ENCODE measurements at regions not wholly inside any gene's neighbourhood (a gene's known extent, or its start where the extent isn't known, plus 50 kb on each side); places are given as distances from the start of the nearest gene placed in this dataset.
"Not testable (repeated sequence)": the region's sequence is repeated elsewhere in the genome, so short reads cannot be mapped to it uniquely, and the experiment has no call there.

- Histone ChIP-seq H3K36me3 (no peaks in the 10 kb centered on the region; the same call in 1 of the 2 replicates), H3K27me3 (replicated peaks) (no peaks in the 10 kb centered on the region), H3K9me3 (replicated peaks) (no peaks in the 10 kb centered on the region), H3K4me3 (no peak overlapping the region), H3K27ac (no peak overlapping the region), H3K4me1 (replicated peaks) (no peaks in the 10 kb centered on the region)
- DNase-seq (ENCODE audit: low read depth in 1 of 2, low spot score in 2 of 2): no peak
Measured at GRCh38 chr1:245056913-245057312, 97.9 kb upstream of the KIF26B start.

- not testable (repeated sequence) for H3K27ac ChIP-seq; H3K4me1 ChIP-seq (replicated peaks); H3K9me3 ChIP-seq (replicated peaks); H3K4me3 ChIP-seq; H3K36me3 ChIP-seq; H3K27me3 ChIP-seq (replicated peaks); DNase-seq (ENCODE audit: low read depth in 1 of 2, low spot score in 2 of 2)
Measured at GRCh38 chr1:245056296-245056695, 98.5 kb upstream of the KIF26B start.

DNA sequence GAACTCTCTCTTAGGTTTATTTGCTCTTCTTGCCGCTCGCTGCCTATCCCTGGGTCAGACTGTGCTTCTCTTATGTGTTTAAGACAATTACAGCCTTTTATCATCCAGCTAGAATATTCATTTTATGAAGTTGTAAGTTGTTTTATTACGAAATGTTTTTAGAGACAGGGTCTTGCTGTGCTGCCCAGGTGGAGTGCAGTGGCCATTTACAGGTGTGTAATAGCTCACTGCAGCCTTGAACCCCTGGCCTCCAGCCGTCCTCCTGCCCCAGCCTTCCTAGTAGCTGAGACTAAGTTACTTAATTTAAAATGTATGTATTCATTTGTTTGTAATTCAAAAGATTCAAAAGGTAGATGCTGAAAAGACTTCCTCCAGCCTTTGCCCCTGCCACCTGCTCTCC lies 99.0 kb upstream of the KIF26B start:
- no peak overlapping the region for H3K4me3 ChIP-seq
- no peaks in the 10 kb centered on the region for H3K4me1 ChIP-seq (replicated peaks)
- no peaks in the 10 kb centered on the region for H3K9me3 ChIP-seq (replicated peaks)
- no peaks in the 10 kb centered on the region; the same call in 1 of the 2 replicates for H3K36me3 ChIP-seq
- no peak for DNase-seq (ENCODE audit: low read depth in 1 of 2, low spot score in 2 of 2)
- H3K27ac ChIP-seq: no peak overlapping the region
- H3K27me3 ChIP-seq (replicated peaks): no peaks in the 10 kb centered on the region

DNA sequence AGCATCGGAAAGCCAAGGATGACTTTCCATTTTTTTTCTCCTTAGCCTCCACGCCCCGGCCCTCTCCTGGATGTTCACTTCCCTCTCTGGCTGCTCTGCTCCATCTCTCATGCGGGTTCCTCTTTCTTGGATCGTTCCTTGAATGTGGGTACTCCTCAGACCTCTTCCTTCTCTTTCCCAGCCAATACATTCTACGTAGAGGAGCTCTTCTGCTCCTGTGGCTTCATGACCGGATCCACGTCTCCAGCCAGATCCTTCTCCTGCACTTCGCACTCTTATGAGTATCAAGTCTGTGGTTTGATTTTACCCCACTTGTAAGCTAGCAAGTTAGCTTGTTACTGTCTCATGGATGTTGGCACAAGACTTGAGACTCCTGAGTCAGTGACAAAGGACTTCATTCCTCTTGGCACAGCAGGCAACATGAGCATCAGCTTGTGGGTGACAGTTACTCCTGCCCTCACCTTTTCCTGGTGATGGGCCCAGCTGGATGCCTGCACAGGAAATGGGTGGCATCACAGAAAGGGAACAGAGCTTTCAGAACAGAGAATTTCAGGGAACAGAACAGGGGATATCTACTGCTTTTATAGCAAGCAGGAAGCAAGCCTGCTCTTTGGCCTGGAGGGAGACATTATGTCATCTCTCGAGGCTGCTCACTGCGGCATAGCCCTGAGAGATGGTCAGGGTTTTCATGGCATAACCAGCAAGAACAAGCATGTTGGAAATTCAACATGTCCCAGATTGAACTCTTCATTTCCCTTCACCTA lies 100.1 kb upstream of the KIF26B start:
- Histone ChIP-seq H3K27ac (no peak overlapping the region), H3K36me3 (no peaks in the 10 kb centered on the region; the same call in 1 of the 2 replicates), H3K4me1 (replicated peaks) (no peaks in the 10 kb centered on the region), H3K4me3 (no peak overlapping the region), H3K27me3 (replicated peaks) (no peaks in the 10 kb centered on the region), H3K9me3 (replicated peaks) (no peaks in the 10 kb centered on the region)
- DNase-seq (ENCODE audit: low read depth in 1 of 2, low spot score in 2 of 2): no peak

GRCh38 chr1:245054105-245054504 lies 100.7 kb upstream of the KIF26B start:
- Histone ChIP-seq H3K27ac (no peak overlapping the region), H3K36me3 (no peaks in the 10 kb centered on the region; the same call in 1 of the 2 replicates), H3K4me1 (replicated peaks) (no peaks in the 10 kb centered on the region), H3K27me3 (replicated peaks) (no peaks in the 10 kb centered on the region), H3K4me3 (no peak overlapping the region), H3K9me3 (replicated peaks) (no peaks in the 10 kb centered on the region)
- no peak for DNase-seq (ENCODE audit: low read depth in 1 of 2, low spot score in 2 of 2)

DNA sequence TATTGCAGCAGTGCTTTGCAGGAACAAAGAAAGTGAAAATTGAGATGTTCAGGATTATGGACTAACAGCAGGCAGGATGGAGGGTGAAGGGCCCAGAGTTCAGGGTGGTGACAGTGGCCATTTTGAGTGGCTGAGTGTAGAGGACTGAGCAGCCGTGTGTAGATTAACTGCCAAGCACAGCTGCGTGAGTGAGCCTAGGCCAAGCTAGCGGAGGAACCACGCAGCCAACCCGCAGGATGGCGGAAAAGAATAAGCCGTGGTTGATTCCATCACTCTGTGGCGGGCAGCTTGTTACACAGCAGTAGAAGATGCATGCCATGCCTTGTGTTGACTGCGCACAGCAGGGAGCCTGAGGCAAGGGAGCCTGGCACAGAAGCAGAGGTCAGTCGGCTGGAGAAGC lies 102.5 kb upstream of the KIF26B start:
- Histone ChIP-seq H3K27ac (no peak overlapping the region), H3K4me1 (replicated peaks) (no peaks in the 10 kb centered on the region), H3K4me3 (no peak overlapping the region), H3K9me3 (replicated peaks) (no peaks in the 10 kb centered on the region), H3K27me3 (replicated peaks) (no peaks in the 10 kb centered on the region), H3K36me3 (no peaks in the 10 kb centered on the region)
- DNase-seq (ENCODE audit: low read depth in 1 of 2, low spot score in 2 of 2): no peak

GRCh38 chr1:245051349-245052221 lies 103.2 kb upstream of the KIF26B start:
- DNase-seq (ENCODE audit: low read depth in 1 of 2, low spot score in 2 of 2): no peak
- Histone ChIP-seq H3K36me3 (no peaks in the 10 kb centered on the region), H3K4me3 (no peak overlapping the region), H3K27me3 (replicated peaks) (no peaks in the 10 kb centered on the region), H3K27ac (no peak overlapping the region), H3K4me1 (replicated peaks) (no peaks in the 10 kb centered on the region), H3K9me3 (replicated peaks) (no peaks in the 10 kb centered on the region)

- no peak for DNase-seq (ENCODE audit: low read depth in 1 of 2, low spot score in 2 of 2)
- Histone ChIP-seq H3K9me3 (replicated peaks) (no peaks in the 10 kb centered on the region), H3K4me3 (no peak overlapping the region), H3K4me1 (replicated peaks) (peaks cover 7% of the 10 kb centered on the region; the same call in 1 of the 2 replicates), H3K27ac (no peak overlapping the region), H3K36me3 (no peaks in the 10 kb centered on the region), H3K27me3 (replicated peaks) (no peaks in the 10 kb centered on the region)
Measured at GRCh38 chr1:245046769-245047168, 108.0 kb upstream of the KIF26B start.

GRCh38 chr1:245046315-245046714 lies 108.5 kb upstream of the KIF26B start:
- Histone ChIP-seq H3K36me3 (no peaks in the 10 kb centered on the region), H3K27ac (no peak overlapping the region), H3K4me3 (no peak overlapping the region), H3K4me1 (replicated peaks) (peaks cover 7% of the 10 kb centered on the region; the same call in 1 of the 2 replicates), H3K27me3 (replicated peaks) (no peaks in the 10 kb centered on the region), H3K9me3 (replicated peaks) (no peaks in the 10 kb centered on the region)
- DNase-seq (ENCODE audit: low read depth in 1 of 2, low spot score in 2 of 2): no peak

- H3K4me1 ChIP-seq (replicated peaks): peaks cover 7% of the 10 kb centered on the region; the same call in 1 of the 2 replicates
- H3K4me3 ChIP-seq: no peak overlapping the region
- H3K27me3 ChIP-seq (replicated peaks): no peaks in the 10 kb centered on the region
- H3K36me3 ChIP-seq: no peaks in the 10 kb centered on the region
- H3K27ac ChIP-seq: no peak overlapping the region
- no peaks in the 10 kb centered on the region for H3K9me3 ChIP-seq (replicated peaks)
- no peak for DNase-seq (ENCODE audit: low read depth in 1 of 2, low spot score in 2 of 2)
Measured at GRCh38 chr1:245045087-245045881, 109.5 kb upstream of the KIF26B start.

GRCh38 chr1:245043611-245043940 lies 111.2 kb upstream of the KIF26B start:
- Histone ChIP-seq H3K4me1 (replicated peaks) (peaks cover 7% of the 10 kb centered on the region; the same call in 1 of the 2 replicates), H3K27ac (no peak overlapping the region), H3K27me3 (replicated peaks) (no peaks in the 10 kb centered on the region), H3K4me3 (no peak overlapping the region), H3K36me3 (no peaks in the 10 kb centered on the region), H3K9me3 (replicated peaks) (no peaks in the 10 kb centered on the region)
- no peak for DNase-seq (ENCODE audit: low read depth in 1 of 2, low spot score in 2 of 2)

GRCh38 chr1:245041058-245041698 lies 113.6 kb upstream of the KIF26B start:
- H3K36me3 ChIP-seq: no peaks in the 10 kb centered on the region
- H3K27ac ChIP-seq: no peak overlapping the region
- DNase-seq (ENCODE audit: low read depth in 1 of 2, low spot score in 2 of 2): no peak
- peaks cover 7% of the 10 kb centered on the region; the same call in 1 of the 2 replicates for H3K4me1 ChIP-seq (replicated peaks)
- no peaks in the 10 kb centered on the region for H3K9me3 ChIP-seq (replicated peaks)
- no peaks in the 10 kb centered on the region for H3K27me3 ChIP-seq (replicated peaks)
- no peak overlapping the region for H3K4me3 ChIP-seq

DNA sequence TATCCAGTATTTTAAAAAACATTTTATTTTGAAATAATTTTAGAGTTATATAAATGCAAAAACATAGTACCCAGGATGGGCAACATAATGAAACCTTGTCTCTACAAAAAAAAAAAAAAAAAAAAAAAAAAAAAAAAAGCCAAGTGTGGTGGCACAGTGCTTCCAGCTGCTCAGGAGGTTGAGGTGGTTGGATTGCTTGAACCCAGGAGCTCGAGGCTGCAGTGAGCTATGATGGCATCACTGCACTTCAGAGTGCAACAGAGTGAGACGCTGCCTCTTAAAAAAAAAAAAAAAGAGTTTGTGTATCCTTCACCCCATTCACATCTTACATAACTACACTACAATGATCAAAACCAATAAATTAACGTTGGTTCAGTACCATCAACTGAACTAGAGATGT lies 115.6 kb upstream of the KIF26B start:
- H3K9me3 ChIP-seq (replicated peaks): no peaks in the 10 kb centered on the region
- H3K27ac ChIP-seq: no peak overlapping the region

More for the DNA sequence above, 115.6 kb upstream of the KIF26B start:
- H3K36me3 ChIP-seq: no peaks in the 10 kb centered on the region
- H3K4me1 ChIP-seq (replicated peaks): peaks cover 7% of the 10 kb centered on the region; the same call in 1 of the 2 replicates
- DNase-seq (ENCODE audit: low read depth in 1 of 2, low spot score in 2 of 2): no peak
- H3K27me3 ChIP-seq (replicated peaks): no peaks in the 10 kb centered on the region
- H3K4me3 ChIP-seq: no peak overlapping the region

Measured in SJSA1 (cell line).